ENCODE measurements at regions not wholly inside any gene's neighbourhood (a gene's known extent, or its start where the extent isn't known, plus 50 kb on each side); places are given as distances from the start of the nearest gene placed in this dataset.

DNA sequence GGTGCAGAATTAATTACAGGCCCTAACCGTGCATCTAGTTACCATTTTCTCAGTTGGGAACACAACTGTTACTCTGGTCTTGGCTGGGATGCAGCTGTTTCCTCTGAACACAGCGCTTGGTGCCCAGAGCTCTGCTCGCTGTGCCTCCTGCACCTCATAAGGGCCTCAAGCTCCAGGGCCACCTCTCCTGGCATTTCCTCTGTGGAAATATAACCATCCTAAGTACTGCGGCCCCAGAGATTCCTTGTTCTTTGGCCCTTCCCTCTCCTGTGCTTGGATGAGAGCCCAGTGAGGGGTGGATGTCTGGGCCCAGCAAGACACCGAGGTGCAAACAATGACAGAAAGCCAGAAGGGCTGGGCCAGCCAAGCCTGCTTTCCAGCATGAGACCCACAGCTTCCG, 169.9 kb upstream of the CST7 start:
- DNase-seq (ENCODE audit: low read depth) = no peak
- TF ChIP-seq, protein P1, sequence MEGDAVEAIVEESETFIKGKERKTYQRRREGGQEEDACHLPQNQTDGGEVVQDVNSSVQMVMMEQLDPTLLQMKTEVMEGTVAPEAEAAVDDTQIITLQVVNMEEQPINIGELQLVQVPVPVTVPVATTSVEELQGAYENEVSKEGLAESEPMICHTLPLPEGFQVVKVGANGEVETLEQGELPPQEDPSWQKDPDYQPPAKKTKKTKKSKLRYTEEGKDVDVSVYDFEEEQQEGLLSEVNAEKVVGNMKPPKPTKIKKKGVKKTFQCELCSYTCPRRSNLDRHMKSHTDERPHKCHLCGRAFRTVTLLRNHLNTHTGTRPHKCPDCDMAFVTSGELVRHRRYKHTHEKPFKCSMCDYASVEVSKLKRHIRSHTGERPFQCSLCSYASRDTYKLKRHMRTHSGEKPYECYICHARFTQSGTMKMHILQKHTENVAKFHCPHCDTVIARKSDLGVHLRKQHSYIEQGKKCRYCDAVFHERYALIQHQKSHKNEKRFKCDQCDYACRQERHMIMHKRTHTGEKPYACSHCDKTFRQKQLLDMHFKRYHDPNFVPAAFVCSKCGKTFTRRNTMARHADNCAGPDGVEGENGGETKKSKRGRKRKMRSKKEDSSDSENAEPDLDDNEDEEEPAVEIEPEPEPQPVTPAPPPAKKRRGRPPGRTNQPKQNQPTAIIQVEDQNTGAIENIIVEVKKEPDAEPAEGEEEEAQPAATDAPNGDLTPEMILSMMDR (IDR thresholded peaks at IDR 0.05; ENCODE audit: control insufficient read depth, extremely low read depth, insufficient read depth) = no peak
- no peak overlapping the region for H3K4me3 ChIP-seq (ENCODE audit: low read depth, low read length)

DNA sequence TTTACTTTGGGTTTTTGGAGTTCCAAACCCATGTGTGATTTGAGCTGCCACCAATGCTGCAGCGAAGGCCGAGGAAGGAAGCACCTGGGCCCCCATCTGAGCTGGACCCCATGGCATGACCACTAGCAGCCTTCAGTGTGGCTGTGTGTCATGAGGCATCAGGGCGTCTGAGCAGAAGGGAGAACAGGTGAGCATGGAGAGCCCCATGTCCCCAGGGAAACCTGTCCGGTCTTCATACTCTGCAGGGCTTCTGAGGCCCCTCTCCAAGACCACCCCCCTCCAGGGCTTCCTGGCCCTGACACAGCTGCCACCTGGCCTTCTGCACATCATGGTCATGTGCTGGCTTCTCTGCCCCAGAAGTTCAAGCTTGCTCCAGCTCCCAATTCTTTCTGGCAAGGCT, 169.1 kb upstream of the CST7 start:
- TF ChIP-seq, protein P1 (IDR thresholded peaks at IDR 0.05; ENCODE audit: control insufficient read depth, extremely low read depth, insufficient read depth) = no peak
- DNase-seq (ENCODE audit: low read depth) = no peak
- H3K4me3 ChIP-seq (ENCODE audit: low read depth, low read length) = no peak overlapping the region

DNA sequence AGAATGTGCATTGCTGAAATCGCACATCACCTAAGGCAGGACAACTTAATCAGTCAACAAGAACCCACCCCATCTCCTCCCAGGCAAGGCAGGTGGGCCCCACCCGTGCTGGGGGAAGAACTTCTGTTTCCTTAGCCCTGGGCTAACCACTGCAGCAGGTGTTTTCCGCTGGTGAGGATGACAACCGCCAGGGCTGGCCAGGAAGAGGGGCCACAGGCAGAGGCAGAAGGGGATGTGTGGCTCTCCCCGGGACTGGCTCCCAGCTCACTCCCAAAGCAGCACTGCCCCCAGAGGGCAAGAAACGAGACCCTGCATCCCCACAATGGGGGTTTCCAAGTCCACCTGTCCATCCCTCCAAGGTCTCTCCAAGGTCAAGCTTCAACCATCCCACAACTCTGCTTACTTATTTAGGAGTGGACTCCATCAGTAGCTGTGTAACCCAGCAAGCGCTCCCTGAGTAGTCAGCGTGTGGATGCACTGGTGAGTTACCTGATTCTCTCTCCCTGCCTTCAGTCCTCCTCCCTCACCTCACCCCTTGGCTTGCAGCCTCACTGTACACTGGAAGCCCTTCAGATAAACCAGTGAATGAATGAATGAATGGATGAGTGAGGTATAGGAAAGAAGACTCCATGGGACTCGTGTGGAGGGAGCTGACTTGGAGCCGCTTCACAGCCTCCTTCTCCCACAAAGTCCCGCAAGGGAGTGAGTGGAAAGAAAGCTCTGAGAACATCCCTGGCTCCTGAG, 168.2 kb upstream of the CST7 start:
- H3K4me3 ChIP-seq (ENCODE audit: low read depth, low read length) = no peak overlapping the region
- no peak for DNase-seq (ENCODE audit: low read depth)
- TF ChIP-seq, protein P1 (IDR thresholded peaks at IDR 0.05; ENCODE audit: control insufficient read depth, extremely low read depth, insufficient read depth) = no peak

DNA sequence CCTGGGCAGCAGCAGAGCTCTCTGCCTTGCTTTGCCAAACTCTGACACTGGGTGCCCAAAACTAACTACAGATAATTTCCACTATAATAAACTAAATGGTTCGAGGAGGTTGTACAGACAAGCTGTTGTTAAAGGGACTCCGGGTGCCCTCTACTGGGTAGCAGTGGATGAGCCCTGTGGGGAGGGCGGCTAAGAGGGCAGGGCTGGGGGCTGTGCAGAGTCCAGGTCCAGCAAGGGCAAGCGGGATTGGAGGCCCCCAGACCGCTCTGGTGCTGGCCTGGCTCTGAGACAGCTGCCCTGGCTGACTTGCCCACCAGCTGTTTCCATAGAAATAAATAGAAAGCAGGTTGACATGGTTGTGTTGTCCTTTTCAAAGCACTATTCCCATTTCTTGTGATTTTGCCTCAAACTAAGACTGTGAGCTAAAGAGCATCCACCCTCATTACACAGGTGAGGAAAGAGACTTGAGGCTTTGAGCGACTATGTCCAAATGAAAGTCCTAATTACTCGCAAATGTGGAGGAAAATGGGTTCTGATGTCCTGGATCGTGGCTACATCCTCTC, 167.6 kb upstream of the CST7 start:
- TF ChIP-seq, protein P1 (IDR thresholded peaks at IDR 0.05; ENCODE audit: control insufficient read depth, extremely low read depth, insufficient read depth) = peak; percentile 87
- DNase-seq (ENCODE audit: low read depth) = no peak
- H3K4me3 ChIP-seq (ENCODE audit: low read depth, low read length) = no peak overlapping the region

DNA sequence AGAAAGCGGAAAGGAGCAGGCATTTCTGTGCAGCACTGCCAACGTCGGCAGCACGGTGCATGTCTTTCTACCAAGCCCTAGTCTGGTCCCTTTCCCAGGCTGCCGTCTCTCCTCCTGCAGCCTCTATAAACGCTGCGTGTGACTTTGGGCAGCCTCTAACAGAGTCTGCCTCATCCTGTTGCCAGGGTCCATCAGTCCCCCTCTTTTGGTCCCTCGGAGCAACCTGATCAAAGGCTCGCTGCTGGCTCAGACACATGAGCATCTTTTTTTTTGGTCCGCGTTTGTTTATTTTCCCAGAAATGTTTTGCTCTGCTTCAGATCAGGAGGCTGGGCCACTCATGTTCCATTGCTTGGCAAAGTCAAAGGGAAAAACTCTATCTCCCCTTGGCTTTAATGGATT, 166.8 kb upstream of the CST7 start:
- no peak overlapping the region for H3K4me3 ChIP-seq (ENCODE audit: low read depth, low read length)
- TF ChIP-seq, protein P1 (IDR thresholded peaks at IDR 0.05; ENCODE audit: control insufficient read depth, extremely low read depth, insufficient read depth) = no peak
- DNase-seq (ENCODE audit: low read depth) = no peak

DNA sequence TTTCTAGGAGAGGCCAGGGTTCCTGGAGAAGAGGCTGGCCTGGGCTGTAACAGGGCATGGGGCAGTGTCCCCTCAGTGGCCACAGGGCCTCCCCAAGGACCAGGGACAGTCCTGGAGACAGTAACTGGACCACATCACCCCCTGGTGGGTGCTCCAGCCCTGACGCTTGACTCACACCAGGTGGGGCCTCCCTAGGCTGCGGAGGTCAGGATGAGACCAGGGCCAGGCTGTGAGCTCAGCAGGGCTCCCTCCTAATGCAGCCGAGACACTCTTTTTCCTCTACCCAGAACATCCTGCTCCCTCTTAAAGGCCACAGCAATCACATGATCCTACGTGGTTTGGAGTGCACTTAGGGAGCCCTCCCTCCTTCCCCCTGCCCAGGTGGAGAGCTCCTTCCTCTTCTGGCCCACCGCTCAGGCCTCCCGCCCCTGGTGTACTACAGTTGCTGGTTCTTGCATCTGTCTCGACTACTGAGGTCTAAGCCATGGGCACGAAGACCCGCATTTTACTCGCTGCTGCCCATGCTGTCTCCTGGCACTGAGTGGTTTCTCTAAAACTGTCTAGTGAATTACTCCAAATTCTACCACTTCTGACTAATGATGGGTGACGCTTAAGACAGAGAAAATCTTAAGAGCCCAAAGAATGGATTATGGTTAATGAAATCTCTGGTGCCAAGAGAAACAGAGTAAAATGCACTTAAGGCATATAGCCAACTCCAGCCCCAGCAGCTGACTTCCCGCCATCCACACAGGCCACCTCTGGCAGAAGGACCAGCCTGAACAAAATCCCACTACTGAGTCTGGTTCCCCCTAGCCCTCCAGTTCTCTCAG, 166.1 kb upstream of the CST7 start:
- no peak for DNase-seq (ENCODE audit: low read depth)

More for the DNA sequence above, 166.1 kb upstream of the CST7 start:
- no peak overlapping the region for H3K4me3 ChIP-seq (ENCODE audit: low read depth, low read length)
- TF ChIP-seq, protein P1 (IDR thresholded peaks at IDR 0.05; ENCODE audit: control insufficient read depth, extremely low read depth, insufficient read depth) = no peak
